ENCODE measurements at regions not wholly inside any gene's neighbourhood (a gene's known extent, or its start where the extent isn't known, plus 50 kb on each side); places are given as distances from the start of the nearest gene placed in this dataset.

DNA sequence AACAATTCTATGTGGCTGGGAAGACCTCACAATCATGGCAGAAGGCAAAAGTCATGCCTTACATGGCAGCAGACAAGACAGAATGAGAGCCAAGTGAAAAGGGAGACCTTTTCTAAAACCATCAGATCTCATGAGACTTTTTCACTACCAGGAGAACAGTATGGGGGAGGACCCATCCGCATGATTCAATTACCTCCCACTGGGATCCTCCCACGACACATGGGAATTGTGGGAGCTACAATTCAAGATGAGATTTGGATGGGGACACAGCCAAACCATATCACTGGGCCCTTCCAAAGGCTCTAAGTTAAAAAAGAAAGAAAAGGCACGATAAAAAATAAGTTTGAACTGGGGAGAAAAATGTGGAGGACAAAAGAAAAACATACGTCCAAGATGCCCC lies 406.9 kb upstream of the CDH4 start:
- no peak for DNase-seq (ENCODE audit: low spot score)

DNA sequence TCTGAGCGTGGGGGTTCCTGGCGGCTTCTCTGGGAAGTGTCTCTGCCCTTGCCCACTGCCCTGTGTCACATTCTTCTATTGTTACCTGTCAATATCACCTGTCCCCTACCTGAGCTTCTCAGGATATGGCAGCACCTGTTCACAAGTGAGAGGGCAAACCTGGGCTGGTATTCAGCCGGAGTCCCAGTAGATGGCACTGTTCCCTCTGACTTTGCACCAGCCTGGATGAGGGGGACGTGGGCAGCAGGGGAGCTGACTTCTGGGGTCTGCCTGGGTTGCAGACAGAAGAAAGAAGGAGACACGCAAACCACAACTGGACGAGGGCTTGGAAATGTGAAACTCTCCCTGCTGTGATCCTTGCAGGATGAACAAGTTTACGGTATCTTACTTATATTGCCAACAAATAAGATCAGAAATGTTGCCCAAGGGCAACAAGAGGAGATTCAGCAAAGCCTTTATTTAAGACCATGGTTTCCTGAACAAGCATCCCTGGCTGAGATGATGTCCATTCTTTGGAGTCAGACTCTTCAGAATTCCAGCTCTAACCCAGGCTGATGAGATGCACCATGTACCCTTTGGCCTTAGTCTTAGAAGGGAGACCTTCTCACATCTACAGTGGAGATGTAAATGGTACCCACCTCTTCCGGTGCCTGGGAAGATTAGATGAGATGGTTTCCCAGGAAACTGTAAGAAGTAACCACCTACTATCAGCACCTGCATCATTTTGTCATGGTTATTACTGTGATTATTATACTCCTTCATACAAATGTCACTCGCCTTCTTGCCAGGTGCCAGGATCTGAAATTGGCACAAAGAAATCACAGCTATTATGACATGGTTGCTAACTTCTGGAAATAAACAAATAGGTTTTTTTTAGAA lies 400.0 kb upstream of the CDH4 start:
- no peak for DNase-seq (ENCODE audit: low spot score)

DNA sequence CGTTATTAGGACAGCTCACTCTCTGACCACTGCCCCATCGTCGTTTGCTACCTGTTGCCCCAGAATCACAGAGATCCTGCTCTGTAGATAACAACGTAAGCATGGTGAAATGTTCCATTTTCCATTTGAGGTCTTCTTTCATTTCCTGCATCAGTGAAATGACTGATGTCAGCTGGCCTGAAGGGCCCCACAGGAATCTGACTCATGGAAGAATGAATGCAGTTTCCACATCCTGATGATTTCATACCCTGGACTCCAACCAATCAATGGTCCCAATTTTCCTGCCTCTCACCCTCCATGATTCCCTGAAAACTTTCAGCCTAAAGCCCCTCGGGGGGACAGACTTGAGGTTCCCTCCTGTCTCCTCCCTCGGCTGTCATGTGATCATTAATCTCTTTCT lies 394.4 kb upstream of the CDH4 start:
- peak; percentile 11 for DNase-seq (ENCODE audit: low spot score)

DNA sequence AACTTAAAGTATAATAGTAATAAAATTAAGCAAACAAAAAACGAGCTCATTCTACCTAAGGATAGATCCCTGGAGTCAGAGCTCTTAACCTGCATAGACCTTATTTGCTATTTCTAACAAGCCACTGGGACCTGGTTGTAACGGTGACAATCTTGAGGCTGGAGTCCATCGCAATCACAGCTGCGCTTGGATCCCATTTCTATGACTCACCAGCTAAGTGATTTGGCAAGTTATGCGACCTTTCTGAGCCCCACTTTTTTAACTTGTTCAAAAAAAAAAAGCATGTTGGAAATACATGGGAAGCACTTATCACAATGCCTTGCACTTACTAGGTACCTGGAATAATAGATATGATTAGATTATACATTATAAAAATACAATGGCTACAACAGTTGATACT lies 389.5 kb upstream of the CDH4 start:
- DNase-seq (ENCODE audit: low spot score), result no peak

DNA sequence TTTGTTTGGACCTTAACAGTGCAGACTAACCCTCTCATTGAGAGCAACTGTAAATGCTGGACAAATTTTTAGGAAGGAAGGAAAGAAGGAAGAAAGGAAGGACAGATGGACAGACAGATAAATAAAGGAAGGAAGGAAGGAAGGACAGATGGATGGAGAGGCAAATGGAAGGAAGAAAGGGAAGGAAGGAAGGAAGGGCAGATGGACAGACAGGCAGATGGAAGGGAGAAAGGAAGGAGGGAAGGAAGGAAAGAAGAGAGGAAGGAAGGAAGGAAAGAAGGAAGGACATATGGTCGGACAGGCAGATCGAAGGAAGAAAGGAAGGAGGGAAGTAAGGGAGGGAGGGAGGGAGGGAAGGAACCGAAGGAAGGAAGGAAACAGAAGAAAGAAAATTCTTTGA lies 388.5 kb upstream of the CDH4 start:
- DNase-seq (ENCODE audit: low spot score), result no peak

DNA sequence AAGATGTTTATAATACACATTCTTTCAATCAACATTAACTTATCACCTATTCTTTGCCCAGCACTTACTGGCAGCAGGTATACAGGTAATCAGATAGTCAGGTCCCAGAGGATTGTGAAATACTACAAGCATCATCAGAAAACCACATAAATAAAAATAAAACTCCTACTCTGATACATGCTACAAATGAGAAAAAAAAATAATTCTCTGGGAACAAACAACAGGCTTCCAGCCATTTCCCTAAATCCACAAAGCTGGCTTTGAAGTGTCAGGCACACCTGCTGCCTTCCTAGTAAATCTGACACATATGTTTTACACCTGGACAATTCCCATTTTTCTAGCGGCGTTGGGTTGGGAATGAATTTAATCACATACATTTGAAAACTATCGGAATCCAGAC lies 384.5 kb upstream of the CDH4 start:
- no peak for DNase-seq (ENCODE audit: low spot score)

DNA sequence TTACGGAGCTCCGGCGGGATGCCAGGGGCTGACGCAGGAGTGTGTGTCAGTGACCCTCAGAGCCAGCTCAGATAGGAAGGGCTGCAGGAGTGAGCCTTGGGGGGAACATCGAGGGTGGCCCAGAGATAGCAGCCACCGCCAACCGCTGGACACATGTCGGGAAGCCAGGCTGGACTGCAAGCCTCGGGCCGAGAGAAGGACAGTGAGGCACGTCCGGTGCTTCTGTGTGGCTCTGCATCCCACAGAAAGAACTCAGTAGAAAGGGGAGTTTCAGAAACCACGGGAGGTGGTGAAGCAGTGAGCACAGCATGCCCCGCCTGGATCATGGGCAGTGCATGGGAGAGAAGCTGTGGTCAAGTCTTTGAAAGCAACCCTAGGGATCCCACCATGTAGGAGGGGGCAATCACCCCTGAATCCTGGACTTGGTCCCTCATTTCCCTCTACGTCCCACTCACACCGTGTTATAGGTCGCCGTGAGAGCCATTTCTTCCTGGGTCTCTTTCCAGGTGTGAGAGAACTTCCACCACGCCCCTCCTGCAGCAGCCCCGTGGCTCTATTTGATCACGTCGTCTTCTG lies 383.7 kb upstream of the CDH4 start:
- DNase-seq (ENCODE audit: low spot score), result no peak

DNA sequence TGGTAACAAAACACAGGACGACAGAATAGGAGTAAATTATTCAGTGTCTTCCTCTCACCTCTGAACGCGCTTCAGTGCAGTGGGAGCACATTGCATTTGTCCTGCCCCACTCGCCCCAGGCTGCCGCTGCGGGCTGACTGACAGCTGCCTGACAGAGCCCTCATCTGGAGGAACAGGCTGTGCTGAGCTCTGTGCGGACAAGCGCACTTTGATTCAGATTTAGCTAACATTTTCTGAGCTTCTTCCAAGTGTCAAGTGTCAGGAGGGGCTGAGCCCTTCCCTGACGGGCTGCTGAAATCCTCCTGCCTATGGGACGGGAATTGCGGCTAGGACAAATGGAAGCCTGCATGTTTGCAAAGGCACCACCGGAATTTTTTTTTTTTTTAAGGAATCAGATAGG lies 383.0 kb upstream of the CDH4 start:
- DNase-seq (ENCODE audit: low spot score), result no peak

DNA sequence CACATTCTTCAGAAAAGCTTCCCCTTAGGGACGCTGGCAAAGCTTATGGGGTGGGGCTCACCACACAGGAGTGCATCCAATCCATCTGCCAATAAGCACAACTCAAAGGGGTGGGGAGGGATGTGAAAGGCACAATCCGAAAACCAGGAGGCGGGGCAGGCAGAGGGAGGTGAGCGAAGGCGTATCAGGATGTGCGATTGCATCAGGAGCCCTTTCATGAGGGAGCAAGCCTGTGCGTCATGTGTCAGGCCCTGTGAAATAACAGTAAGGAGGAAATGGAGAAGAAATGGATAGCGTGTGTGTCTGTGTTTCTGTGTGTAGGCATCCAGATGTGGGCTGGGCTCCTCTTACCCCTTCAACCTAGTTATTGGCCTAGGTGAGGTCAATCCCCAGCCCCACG lies 382.4 kb upstream of the CDH4 start:
- DNase-seq (ENCODE audit: low spot score), result no peak

DNA sequence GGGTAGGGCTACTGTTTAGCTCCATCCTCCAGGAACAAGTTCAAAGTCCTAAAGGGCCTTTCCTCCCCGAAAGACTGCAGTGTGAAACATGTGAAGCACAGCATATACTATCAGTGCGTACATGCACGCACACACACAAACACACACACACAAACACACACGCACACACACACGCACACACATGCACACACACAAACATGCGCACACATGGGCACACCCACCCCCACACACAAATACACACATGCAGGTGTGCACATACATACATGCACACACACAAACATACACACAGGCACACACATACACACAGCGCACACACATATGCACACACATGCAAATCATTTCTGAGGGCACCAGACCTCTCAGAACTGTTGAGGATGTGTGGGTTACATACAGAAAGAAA lies 382.0 kb upstream of the CDH4 start:
- DNase-seq (ENCODE audit: low spot score), result no peak

DNA sequence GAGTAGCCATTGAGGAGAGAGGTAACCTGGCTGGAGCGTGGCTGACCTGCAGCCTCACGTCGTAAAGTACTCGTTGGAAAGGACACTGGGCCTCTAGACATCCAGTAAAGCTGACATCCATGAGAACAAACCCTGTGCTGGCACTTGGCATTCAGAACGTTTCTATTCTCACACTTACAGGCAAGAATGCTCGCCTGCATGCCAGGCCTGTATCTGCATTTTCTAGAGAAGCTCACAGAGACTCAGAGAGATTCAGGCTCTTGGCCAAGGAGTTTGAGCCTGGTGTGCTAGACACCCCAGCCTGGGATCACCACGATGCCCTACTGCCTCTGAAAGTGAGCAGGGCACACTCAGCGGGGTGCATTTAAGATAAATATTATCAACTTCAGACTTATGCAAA lies 379.8 kb upstream of the CDH4 start:
- no peak for DNase-seq (ENCODE audit: low spot score)

DNA sequence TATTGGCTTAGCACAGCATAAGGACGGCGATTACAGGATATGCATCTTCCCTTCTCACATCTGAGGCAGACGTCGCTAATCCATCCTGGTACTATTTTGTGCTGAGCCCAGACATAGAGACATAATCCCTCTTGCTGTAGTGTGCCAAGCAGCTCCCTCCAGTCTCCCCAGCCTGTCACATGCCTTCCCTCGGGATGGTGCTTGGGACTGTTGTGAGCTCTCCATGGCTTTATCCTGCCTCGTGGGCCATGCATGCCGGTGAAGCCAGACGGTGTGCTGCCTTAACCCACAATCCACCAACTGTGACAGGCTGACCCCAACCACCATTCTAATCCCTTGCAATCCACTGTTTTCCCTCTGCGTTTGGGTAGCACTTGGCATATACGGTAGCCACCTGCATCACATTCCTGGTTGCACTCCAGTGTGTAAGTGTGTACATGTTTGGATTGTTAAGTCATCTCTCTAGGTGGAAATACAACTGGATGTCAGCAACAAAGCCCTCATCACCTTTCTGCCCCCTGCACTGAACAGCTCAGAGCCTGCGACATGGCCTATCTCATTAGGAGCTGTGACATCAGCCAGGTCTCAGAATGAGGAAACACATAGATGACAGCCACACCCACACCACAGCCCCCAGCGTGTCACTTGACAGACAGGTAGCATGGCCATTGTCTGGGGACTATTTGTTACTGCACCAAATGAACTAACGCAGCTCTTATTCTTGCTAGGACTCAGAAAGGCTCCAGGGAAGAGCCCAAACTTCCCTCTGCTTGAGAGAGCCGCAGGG lies 374.8 kb upstream of the CDH4 start:
- no peak for DNase-seq (ENCODE audit: low spot score)

DNA sequence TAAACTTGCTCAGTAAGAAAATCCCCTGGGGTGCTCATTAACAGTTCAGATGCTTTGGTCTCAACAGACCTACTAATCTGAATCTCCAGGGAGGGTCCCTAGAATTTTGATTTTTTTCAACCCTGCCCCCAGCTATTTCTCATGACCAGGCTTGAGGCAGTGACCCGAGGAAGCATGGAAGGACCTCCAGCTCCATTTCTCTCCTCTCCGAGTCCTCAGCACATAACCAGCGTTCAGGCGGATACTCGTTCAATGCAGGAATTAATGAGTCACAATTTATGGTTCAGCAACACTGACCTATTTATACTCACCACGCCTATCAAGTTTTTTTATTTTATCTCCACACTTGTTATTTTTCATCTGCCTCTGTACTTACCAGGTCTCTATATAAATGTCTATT lies 369.2 kb upstream of the CDH4 start:
- no peak for DNase-seq (ENCODE audit: low spot score)

DNA sequence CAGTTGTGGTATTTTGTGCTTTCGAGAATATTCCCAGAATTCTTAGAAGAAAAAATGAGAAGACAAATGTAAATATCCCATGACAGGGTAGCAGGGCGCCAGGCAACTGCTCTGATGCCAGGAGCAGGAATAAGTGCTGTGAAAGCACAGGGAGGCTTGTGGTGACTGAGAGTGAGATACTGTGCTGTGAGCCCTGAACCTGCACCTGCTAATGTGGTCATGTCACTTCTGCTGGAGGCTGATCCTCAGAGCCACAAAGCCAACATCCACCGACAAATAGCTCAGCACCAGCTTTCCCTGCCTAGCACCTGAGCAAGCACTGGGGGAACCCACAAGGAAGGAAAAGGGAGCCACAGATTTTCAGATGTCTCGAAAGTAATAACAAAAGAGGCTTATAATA lies 368.6 kb upstream of the CDH4 start:
- DNase-seq (ENCODE audit: low spot score), result no peak

DNA sequence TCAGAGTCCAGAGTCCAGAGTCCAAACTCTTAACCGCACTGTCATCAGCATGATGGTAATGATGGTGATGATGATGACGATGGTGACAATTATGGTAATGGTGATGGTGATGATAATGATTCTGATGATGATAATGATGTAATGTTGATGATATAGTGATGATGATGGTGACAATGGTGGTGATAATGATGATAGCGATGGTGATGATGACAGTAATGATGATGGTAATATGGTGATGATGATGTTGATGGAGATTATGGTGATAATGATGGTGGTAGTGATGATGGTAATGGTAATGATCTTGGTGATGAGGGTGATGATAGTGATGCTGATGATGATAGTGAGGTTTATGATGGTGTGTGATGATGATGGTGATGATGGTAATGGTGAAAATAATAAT lies 367.8 kb upstream of the CDH4 start:
- no peak for DNase-seq (ENCODE audit: low spot score)

DNA sequence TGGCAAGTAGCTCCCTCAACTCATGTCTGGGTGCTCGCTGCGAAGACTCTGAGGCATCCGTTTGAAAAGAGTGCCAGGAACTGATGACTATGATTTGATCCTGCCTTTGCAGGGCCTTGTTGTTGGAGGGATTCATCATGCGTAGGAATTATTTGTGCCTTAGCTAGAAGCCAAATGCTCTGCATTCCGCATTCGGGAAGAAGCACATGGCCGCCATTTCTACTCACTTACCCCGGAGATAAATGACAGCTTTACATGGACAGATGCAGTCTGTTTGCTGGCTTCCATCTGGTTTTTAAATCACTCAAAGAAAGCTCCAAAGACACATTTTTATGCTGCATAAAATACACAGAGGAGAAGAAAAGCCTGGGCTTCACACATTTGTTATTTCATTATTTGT lies 363.3 kb upstream of the CDH4 start:
- DNase-seq (ENCODE audit: low spot score), result no peak

DNA sequence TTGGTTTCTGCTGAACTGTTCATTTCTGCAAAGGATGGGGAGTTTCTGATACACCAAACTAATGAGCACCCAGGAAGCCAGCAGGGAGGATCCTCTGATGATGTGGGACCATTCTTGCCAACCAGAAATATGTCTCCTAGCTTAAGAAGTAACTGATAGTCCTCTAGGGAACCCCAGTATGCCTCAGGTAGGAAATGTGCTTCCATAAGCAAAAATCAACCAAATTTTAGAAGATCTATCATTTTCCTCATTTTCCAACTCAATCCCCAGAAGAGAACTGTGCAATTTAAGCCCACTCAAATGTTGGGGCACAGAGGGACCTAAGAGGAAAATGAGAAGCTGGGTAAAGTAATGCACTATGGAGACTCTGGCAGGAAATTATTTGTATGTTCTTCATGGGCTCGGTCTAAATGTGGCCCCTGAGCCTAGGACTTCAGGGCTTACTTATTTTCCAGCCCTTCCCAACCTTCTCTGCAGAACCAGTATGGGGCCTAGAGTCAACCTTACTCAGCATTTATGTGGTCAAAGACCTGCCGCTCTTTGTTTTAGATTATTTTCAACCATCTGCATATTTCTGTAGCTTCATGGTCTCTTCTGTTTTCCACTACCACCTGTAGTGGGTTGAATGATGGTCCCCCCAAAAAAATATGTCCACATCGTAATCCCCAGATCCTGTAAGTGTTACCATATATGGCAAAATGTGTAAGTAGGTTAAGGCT lies 359.8 kb upstream of the CDH4 start:
- no peak for DNase-seq (ENCODE audit: low spot score)

DNA sequence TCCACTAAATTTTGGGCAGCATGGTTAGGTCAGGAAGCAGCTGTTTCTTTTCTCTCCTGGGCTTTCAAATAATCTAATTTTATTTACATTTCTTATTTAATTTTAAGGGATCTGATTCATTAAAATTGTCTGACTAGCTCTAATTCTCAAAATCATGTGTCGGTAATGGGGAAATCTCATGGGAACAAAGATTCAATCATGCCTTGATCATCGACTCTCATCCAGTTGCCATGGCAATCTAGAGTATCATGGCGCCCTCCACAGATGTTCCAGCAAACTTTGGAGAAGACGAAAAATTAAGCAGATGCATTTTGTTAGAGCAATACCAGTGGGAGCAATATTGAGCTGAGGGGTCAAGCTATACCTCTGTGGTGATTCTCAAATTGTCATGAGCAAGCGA lies 358.0 kb upstream of the CDH4 start:
- DNase-seq (ENCODE audit: low spot score), result no peak

DNA sequence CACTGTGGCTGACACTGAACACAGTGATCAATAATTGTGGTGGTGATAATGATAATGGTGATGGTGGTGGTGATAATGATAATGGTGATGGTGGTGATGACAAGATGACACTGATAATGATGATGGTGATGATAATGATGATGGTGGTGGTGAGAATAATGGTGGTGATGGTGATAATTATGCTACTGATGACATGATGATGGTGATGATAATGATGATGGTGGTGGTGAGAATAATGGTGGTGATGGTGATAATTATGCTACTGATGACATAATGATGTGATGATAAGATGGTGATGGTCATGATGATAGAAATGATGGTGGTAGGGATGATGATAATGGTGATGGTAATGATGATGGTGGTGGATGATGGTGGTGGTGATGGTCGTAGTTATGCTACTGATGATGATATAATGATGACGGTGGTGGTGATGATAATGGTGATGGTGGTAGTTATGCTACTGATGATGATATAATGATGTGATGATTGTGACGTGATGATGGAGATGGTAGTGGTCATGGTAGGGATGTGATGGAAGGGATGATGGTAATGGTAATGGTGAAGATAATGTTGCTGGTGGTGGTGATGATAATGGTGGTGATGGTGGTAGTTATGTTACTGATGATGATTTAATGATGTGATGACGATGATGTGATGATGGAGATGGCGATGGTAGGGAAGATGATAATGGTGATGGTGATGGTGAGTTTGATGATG lies 356.5 kb upstream of the CDH4 start:
- DNase-seq (ENCODE audit: low spot score), result no peak

DNA sequence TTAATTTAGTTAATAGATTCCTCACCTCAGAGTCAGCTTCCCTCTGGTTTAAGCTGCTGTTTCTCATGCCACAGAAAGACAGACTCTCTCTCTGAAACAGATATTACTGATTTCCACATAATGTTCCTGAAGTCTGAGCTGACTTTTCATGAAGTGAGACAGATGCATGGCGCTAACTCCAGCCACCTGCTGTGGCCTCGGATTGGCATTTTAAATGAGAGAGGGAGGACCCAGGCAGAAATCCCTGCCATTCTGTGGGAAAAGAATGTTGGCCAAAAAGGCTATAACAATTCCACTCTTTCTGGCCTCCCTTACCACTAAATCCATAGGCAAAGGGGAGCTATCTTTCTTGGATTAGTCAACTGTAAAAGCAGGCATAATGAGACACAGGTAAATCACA lies 354.1 kb upstream of the CDH4 start:
- no peak for DNase-seq (ENCODE audit: low spot score)

DNA sequence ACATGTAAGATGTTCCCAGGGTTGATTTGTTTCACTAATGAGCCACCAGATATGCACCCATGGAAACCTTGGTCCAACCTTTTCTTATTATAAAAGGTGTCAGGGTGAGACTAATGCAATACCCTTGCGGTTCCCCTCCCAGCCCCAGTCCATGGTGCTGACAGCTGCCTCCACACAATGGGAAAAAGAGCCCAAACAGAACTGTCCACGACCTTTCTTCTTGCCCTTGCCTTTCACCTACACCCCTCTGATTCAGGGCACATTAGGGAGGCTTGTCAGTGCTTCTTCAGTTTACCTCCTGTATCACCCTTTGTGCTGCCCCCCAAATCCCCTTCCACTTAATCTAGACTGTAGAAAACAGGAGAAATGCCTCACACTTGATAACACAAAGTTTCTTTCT lies 352.7 kb upstream of the CDH4 start:
- DNase-seq (ENCODE audit: low spot score), result no peak

DNA sequence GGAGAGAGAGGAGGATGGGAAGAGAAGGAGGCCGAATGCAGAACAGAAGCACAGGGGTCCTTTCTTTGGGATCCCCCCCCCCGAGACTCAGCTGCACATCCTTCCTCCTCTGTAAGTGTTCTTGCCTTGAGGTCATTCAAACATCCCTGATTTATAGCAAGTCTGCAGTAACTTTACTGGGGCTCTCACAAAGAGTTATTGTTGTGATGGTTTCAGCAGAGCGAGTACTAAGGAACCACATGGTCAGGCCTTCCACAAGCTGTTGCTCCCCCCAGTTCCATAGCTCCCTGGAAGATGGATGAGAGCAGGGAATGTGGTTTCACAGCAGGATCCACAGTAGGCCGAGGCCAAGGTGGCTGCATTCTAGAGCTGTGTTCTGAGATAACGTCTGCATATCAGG lies 351.4 kb upstream of the CDH4 start:
- no peak for DNase-seq (ENCODE audit: low spot score)
